B cell (primary cell): ENCODE measurements at regions not wholly inside any gene's neighbourhood (a gene's known extent, or its start where the extent isn't known, plus 50 kb on each side); places are given as distances from the start of the nearest gene placed in this dataset.

Source experiments
- ATAC-seq: fragments of 200-7000 bp; cut with Tn5 transposase; one replicate; pipeline ENCODE4 v1.10.0; 2021; ENCODE audit warnings: low read depth, mild to moderate bottlenecking, moderate number of reproducible peaks, moderate library complexity
- CTCF ChIA-PET: fragments of 350-600 bp; sonication (Branson Sonifier 250); formaldehyde crosslinking; loops from one replicate; lab custom pipeline; 2021; ENCODE audit warnings: antibody characterized with exemption, inconsistent platforms; lab: Charles Lee
- POLR2A ChIA-PET: fragments of 350-600 bp; sonication (Branson Sonifier 250); formaldehyde crosslinking; loops from one replicate; lab custom pipeline; 2021; ENCODE audit warnings: antibody characterized with exemption; lab: Charles Lee
- DNase-seq: peaks from one replicate; pipeline ENCODE4 v3.0.0; 2013
- H2AFZ ChIP-seq: 2 replicates; pipeline ENCODE4 v1.6.1; 2012; ENCODE audit warnings: mild to moderate bottlenecking, low read depth, low read length; ENCODE audit not compliant: insufficient read depth, poor library complexity, severe bottlenecking
- H3K27ac ChIP-seq, 2 donors: 1 replicate in 1 of 2; 2 replicates in 1 of 2; pipeline ENCODE4 v1.5.1; 2012 to 2013; ENCODE audit warnings: low read length in 2 of 2, mild to moderate bottlenecking in 2 of 2, moderate library complexity in 1 of 2
- H3K27me3 ChIP-seq, 4 experiments: fragments of 200-600 bp in 1 of 4; sonication (generic) in 1 of 4; replicated peaks in 1 of 4; 1 replicate in 2 of 4; 2 replicates in 2 of 4; pipeline versions ENCODE4 v1.6.1 to v1.7.0; 2013 to 2016; ENCODE audit warnings: low read length in 3 of 4, mild to moderate bottlenecking in 2 of 4, mixed read lengths in 1 of 4, moderate library complexity in 1 of 4; ENCODE audit not compliant: insufficient read depth in 4 of 4, control insufficient read depth in 3 of 4; ENCODE audit errors: control extremely low read depth in 1 of 4
- H3K36me3 ChIP-seq, 2 experiments: replicated peaks in 1 of 2; 1 replicate in 1 of 2; 2 replicates in 1 of 2; pipeline versions ENCODE4 v1.6.1 to v1.7.1; 2013; ENCODE audit warnings: low read length in 1 of 2; ENCODE audit not compliant: insufficient read depth in 2 of 2, control insufficient read depth in 1 of 2; ENCODE audit errors: control extremely low read depth in 1 of 2, extremely low read depth in 1 of 2
- H3K4me1 ChIP-seq, 2 donors: fragments of 200-600 bp in 1 of 2; sonication (generic) in 1 of 2; 1 replicate in 1 of 2; 2 replicates in 1 of 2; pipeline versions ENCODE4 v1.5.1 to v1.6.1; 2013 to 2017; ENCODE audit warnings: low read length in 2 of 2; ENCODE audit not compliant: control insufficient read depth in 2 of 2, insufficient read depth in 2 of 2
- H3K4me2 ChIP-seq: replicated peaks from 2 replicates; pipeline ENCODE3; 2012; ENCODE audit warnings: mild to moderate bottlenecking, low read depth, low read length; ENCODE audit not compliant: poor library complexity, severe bottlenecking
- H3K4me3 ChIP-seq, 5 experiments: fragments of 200-600 bp in 1 of 5; sonication (generic) in 1 of 5; 1 replicate in 3 of 5; 2 replicates in 2 of 5; pipeline versions ENCODE4 v1.5.1 to v1.7.0; 2011 to 2016; ENCODE audit warnings: low read length in 4 of 5, mild to moderate bottlenecking in 4 of 5, low read depth in 2 of 5, control low read depth in 1 of 5, moderate library complexity in 1 of 5; ENCODE audit not compliant: insufficient read depth in 1 of 5; ENCODE audit errors: control extremely low read depth in 1 of 5, extremely low read depth in 1 of 5
- H3K79me2 ChIP-seq: fragments of 200-600 bp; sonication (generic); one replicate; pipeline ENCODE4 v1.6.0; 2016; ENCODE audit warnings: low read length; ENCODE audit not compliant: control insufficient read depth, insufficient read depth
- H3K9ac ChIP-seq: fragments of 200-600 bp; sonication (generic); 2 replicates; pipeline ENCODE4 v1.6.1; 2017; ENCODE audit warnings: mild to moderate bottlenecking, low read length, moderate library complexity
- H3K9me3 ChIP-seq, 3 donors: one replicate each; pipeline versions ENCODE4 v1.6.1 to v1.7.1; 2013; ENCODE audit warnings: low read length in 2 of 3; ENCODE audit not compliant: control insufficient read depth in 2 of 3, insufficient read depth in 1 of 3; ENCODE audit errors: control extremely low read depth in 1 of 3
- H4K20me1 ChIP-seq: 2 replicates; pipeline ENCODE4 v1.6.0; 2012; ENCODE audit warnings: mild to moderate bottlenecking, low read length; ENCODE audit not compliant: insufficient read depth, control insufficient read depth, poor library complexity, severe bottlenecking
- H3K27ac Mint-ChIP-seq: one replicate; pipeline ENCODE4 v1.8.0; 2021; ENCODE audit warnings: mixed read lengths
- H3K27me3 Mint-ChIP-seq: one replicate; pipeline ENCODE4 v1.8.0; 2021; ENCODE audit warnings: mixed read lengths
- H3K4me1 Mint-ChIP-seq: one replicate; pipeline ENCODE4 v1.8.0; 2021; ENCODE audit warnings: mixed read lengths
- H3K4me3 Mint-ChIP-seq: one replicate; pipeline ENCODE4 v1.8.0; 2021; ENCODE audit warnings: mixed read lengths
- H3K9me3 Mint-ChIP-seq: one replicate; pipeline ENCODE4 v1.8.0; 2022; ENCODE audit warnings: mixed read lengths; ENCODE audit not compliant: insufficient read depth
- EZH2 ChIP-seq: IDR thresholded peaks from 2 replicates; pipeline ENCODE4 v1.6.1; 2012; ENCODE audit warnings: borderline replicate concordance, low read depth, mild to moderate bottlenecking, moderate library complexity, low read length; ENCODE audit not compliant: insufficient read depth, poor library complexity, severe bottlenecking
- WGBS: methylation state at CpG from one replicate; pipeline ENCODE4 v1.1.5; 2013; ENCODE audit warnings: missing lambda C conversion rate; ENCODE audit not compliant: insufficient coverage; 5-methylcytosine and 5-hydroxymethylcytosine counted together
- intact Hi-C: fragments of 100-400 bp; cut with micrococcal nuclease; formaldehyde crosslinking; loops from one replicate; pipeline ENCODE4 v1.10.0; 2022
- TF ChIP-seq, protein P1 (sequence below): fragments of 200-600 bp; IDR thresholded peaks from one replicate; pipeline ENCODE4 v1.8.0; 2022; ENCODE audit warnings: antibody characterized with exemption, mild to moderate bottlenecking

DNA sequence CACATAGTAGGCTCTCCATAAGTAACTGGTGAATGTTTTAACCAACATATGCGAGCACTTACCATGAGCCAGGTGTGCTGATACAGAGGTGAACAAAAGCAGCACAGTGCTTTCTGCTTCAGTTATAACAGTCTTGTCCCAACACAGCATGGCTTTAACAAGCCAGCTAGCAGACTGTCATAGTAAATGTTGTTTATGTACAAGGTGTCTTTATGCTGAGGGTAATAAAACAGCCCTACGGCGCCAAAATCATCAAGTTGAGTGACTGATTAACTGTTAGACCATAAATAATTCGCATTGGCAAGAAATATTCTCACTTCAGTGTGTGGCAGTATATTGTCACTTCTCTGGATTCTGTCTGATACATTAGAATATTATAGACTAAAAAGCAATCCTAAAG lies 646.0 kb upstream of the CFAP20DC start:
- Histone ChIP-seq H3K27ac (no peak overlapping the region), H3K27me3 (no peaks in the 10 kb centered on the region), H3K4me2 (no peak overlapping the region), H3K9me3 (no peaks in the 10 kb centered on the region), H3K36me3 (no peaks in the 10 kb centered on the region), H3K9ac (no peak overlapping the region), H4K20me1 (no peaks in the 10 kb centered on the region), H3K4me1 (peaks cover 4 to 6% of the 10 kb centered on the region in 2 donors), H3K79me2 (no peaks in the 10 kb centered on the region), H2AFZ (no peak overlapping the region), H3K4me3 (no peak overlapping the region)
- no peak overlapping the region for H3K4me3 Mint-ChIP-seq
- H3K27me3 Mint-ChIP-seq = no peaks in the 10 kb centered on the region
- H3K27ac Mint-ChIP-seq = no peak overlapping the region
- ATAC-seq = no peak
- ChIA-PET CTCF (no interaction called here), POLR2A (no interaction called here)
- TF ChIP-seq EZH2 = no peak
- TF ChIP-seq, protein P1, sequence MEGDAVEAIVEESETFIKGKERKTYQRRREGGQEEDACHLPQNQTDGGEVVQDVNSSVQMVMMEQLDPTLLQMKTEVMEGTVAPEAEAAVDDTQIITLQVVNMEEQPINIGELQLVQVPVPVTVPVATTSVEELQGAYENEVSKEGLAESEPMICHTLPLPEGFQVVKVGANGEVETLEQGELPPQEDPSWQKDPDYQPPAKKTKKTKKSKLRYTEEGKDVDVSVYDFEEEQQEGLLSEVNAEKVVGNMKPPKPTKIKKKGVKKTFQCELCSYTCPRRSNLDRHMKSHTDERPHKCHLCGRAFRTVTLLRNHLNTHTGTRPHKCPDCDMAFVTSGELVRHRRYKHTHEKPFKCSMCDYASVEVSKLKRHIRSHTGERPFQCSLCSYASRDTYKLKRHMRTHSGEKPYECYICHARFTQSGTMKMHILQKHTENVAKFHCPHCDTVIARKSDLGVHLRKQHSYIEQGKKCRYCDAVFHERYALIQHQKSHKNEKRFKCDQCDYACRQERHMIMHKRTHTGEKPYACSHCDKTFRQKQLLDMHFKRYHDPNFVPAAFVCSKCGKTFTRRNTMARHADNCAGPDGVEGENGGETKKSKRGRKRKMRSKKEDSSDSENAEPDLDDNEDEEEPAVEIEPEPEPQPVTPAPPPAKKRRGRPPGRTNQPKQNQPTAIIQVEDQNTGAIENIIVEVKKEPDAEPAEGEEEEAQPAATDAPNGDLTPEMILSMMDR = no peak
- peaks cover 10% of the 10 kb centered on the region for H3K4me1 Mint-ChIP-seq
- no peak for DNase-seq
- H3K9me3 Mint-ChIP-seq = no peaks in the 10 kb centered on the region
- intact Hi-C loops = no loop called here
- 77% methylated on average over 3 of the region's 4 CpGs for WGBS

DNA sequence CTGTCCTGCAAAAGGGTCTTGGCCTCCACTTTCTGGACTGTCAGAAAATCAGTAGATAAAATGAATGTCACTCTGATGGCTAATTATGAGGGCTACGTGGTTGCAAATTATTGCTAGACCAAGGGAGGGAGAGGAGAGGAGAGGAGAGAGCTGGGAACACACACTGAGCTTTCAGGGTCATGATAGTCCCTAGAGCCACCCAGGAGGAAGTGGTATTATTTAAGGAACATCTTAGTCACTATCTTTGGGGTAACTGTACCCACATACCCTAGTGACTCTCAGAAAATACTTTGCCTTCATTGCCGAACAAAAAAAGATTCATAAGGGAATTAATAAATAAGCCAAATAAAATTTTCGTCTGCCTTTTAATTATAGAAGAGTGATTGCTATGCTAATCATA lies 642.3 kb upstream of the CFAP20DC start:
- intact Hi-C loops = no loop called here
- no peak overlapping the region for H3K9ac ChIP-seq
- H3K9me3 ChIP-seq = no peaks in the 10 kb centered on the region
- no peak overlapping the region for H3K27ac ChIP-seq
- no peak overlapping the region for H3K4me2 ChIP-seq
- Mint-ChIP-seq H3K27ac (no peak overlapping the region), H3K27me3 (peaks cover 3% of the 10 kb centered on the region), H3K4me3 (no peak overlapping the region), H3K4me1 (peaks cover 10% of the 10 kb centered on the region), H3K9me3 (no peaks in the 10 kb centered on the region)
- no peaks in the 10 kb centered on the region for H3K79me2 ChIP-seq
- CTCF ChIA-PET = no interaction called here
- no peak overlapping the region for H3K4me3 ChIP-seq
- H3K27me3 ChIP-seq = no peaks in the 10 kb centered on the region
- no peak for DNase-seq
- no peak for ATAC-seq
- H3K36me3 ChIP-seq = no peaks in the 10 kb centered on the region
- 40% methylated on average over 1 of the region's 3 CpGs for WGBS
- H2AFZ ChIP-seq = no peak overlapping the region
- H3K4me1 ChIP-seq = peaks cover 4 to 6% of the 10 kb centered on the region in 2 donors
- TF ChIP-seq EZH2 = no peak
- TF ChIP-seq, protein P1 = no peak
- POLR2A ChIA-PET = no interaction called here
- no peaks in the 10 kb centered on the region for H4K20me1 ChIP-seq
